NCI-H748 (cell line): ENCODE measurements at regions not wholly inside any gene's neighbourhood (a gene's known extent, or its start where the extent isn't known, plus 50 kb on each side); places are given as distances from the start of the nearest gene placed in this dataset.

Experiments used
- DNase-seq: peaks from one replicate; lab custom pipeline; 2025; ENCODE audit not compliant: unreplicated experiment; lab: John Stamatoyannopoulos, UW

- no peak for DNase-seq
These were observed 510.9 kb downstream of the UTRN start for GRCh38 chr6:144796070-144796469.

DNA sequence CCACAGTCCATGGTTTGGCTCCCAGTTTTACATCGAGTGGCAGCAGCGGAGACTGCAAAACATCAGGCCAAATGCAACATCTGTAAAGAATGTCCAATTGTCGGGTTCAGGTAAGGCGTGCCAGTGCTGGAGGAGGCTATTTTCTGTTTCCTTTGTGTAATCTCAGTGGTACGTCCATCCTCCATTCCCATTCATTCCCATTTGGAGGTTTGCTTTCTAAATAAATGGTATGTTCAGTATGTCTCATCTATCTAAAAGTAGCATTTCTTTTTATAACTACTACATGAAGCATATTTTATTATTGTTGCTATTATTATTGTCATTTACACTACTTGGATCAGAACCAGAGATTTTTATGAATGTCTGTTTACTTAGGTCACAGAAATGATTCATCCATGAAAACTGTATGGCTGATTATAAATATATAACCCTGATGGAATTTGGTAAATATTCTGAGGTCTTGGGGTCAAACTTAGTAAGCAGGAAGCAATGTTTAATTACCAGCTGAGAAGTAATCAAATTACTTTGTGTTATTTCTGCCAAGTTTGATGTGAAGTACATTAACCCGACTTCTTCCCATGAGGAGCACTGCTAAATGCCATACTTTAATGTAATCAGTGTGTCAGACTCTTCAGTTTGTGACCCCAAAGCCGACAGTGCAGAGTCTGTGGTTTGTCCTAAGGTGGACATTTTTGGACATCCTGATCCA, 512.9 kb downstream of the UTRN start:
- no peak for DNase-seq

- no peak for DNase-seq
These were observed 519.2 kb downstream of the UTRN start for GRCh38 chr6:144804246-144804790.

- no peak for DNase-seq
These were observed 519.9 kb downstream of the UTRN start for GRCh38 chr6:144805049-144805448.

GRCh38 chr6:144806222-144806621, 521.1 kb downstream of the UTRN start:
- no peak for DNase-seq

DNA sequence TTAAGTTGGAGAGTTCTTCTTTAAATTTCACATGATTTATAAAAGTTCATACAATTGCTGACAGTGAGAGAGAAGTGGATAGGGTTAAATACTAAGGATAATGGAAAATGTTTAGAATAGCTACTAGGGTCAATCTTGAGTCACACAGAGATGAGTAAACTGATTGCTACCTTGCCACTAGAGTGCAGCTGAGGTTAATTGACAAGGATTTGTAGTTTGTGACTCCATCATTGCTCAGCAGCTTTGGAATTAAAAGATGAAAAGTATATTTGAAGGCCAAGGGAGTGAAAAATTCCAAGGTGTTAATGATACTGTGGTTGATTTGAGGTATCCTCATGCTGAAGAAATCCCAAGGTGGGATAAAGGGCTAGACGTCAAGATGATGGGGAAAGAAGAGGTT, 524.0 kb downstream of the UTRN start:
- DNase-seq: no peak

- no peak for DNase-seq
These were observed 524.8 kb downstream of the UTRN start for GRCh38 chr6:144809969-144810368.

DNA sequence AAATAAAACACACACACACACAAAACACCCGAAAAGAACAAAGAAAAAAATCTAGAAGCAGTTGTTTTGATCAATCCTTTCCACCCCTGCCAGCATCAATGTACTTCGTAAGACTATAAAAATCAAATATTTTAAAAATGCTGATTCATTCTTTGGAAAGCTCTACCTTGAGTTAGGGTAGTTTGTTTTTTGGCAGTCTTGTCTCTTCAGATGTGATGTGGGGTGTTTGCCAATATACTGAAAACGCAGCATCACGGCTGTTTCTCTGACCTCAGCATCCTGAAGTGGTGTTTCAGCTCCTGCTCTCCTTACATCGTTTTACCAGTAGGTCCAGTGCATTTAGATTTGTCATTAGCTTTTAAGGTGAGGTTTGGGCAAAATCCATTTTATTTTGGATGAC, 526.0 kb downstream of the UTRN start:
- DNase-seq: no peak

GRCh38 chr6:144816936-144817335, 531.8 kb downstream of the UTRN start:
- no peak for DNase-seq

DNA sequence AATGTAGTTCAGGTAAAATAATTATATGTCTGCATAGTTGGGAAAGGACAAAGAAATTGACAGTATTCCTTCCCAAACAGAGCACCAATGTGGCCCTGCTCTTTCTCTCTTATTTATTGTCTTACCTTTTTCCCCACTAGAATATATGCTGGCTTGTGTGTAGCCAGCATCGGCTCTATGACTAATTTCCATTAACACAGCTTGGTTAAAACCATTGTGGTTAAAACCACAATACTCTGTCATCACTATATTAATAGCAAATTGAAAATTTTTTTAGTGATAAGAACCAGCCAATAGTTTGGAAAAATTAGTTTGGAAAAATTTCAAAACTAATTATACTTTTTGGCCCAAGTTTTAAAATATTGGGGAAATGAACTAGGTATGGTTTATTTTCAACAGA, 535.1 kb downstream of the UTRN start:
- no peak for DNase-seq

DNA sequence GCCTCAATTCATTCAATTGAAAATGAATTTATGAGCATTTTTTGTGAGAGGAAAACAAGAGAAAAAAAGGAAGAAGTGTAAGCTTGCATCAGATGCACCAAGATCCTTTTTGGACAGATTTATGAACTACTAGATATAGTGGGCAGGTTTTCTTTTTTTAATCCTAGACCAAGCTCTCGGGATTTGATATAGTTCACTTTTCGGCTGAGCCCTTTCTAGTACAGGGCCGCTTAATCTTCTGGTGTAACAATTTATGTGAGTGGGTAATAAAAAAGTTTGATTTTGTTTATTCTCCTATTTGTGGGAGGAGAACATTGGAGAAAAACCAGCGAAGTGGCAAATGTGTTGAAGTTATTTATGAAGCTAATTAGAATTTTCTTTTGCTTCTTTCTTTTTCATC, 538.0 kb downstream of the UTRN start:
- no peak for DNase-seq

DNA sequence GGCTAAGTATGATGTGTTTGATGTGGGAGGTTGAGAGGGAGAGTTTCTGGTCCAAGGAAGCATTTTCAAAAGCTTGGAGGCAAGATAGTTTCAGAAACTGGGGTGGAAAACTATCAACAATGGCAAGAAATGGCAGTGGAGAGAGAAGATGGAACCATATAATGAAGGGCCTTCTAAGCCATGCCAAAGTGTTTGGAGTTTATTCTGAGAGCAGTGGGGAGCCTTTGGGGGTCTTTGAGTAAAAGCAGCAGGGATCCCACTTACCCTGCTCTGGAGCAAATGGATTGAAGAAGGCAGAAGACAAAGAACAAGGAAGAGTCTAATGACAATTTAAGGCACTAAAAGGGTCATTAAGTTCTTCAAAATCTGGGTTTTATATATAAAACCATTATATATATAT, 538.9 kb downstream of the UTRN start:
- no peak for DNase-seq

DNA sequence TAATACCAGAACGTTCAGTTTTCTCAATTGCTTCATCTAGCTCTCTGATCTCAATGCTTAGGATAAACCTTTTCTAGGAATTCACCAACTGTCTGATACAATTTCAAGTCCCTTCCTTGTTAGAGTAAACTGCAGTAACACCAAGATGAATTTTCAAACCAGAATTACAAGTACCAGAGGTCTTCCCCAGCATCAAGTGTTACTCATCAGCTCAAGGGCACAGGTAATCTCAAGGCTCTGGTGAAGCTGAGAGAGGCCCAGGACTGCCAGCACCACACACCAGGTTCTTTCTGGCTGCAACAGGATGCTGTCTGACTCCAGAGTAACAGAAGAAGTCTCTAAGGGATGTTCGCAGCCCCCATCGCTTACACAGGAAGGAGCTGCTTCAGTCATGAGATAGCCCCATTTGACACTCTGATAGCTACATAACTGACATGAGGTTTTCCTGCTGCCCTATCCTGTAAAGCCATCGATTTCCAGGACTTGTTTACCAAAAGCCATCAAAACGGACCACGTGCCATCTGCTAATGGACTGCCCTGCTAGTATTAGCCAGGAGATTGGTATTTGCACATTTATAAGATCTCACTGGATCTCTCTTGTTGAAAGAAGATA, 549.4 kb downstream of the UTRN start:
- no peak for DNase-seq

DNA sequence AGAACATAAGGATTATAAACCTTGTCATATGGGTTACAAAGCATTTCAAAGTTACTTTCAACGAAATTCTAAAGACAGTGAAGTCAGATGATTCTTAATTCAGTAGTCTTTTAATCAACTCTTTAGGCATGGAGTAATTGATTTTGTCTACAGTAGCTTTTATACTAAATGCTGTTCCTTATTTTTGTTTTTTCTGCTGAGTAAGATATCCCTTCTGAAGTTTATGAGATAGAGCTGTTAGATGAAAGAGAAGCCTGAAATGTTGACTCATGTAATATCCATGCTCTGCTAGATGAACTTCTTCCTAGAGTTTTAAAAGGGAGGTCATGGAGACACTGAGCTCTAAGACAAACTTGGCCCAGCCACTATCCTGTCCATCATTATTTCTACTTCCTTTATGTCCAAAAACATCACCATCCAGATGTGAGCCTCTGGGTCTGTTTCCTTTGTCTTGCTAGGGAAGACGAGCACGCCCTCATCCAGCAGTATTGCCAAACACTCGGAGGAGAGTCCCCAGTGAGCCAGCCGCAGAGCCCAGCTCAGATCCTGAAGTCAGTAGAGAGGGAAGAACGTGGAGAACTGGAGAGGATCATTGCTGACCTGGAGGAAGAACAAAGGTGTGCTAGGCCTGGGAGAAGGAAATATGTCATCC, 550.3 kb downstream of the UTRN start:
- DNase-seq: no peak

GRCh38 chr6:144840619-144841018, 555.5 kb downstream of the UTRN start:
- peak; percentile 86 for DNase-seq

GRCh38 chr6:144843701-144844100, 558.6 kb downstream of the UTRN start:
- DNase-seq: no peak

DNA sequence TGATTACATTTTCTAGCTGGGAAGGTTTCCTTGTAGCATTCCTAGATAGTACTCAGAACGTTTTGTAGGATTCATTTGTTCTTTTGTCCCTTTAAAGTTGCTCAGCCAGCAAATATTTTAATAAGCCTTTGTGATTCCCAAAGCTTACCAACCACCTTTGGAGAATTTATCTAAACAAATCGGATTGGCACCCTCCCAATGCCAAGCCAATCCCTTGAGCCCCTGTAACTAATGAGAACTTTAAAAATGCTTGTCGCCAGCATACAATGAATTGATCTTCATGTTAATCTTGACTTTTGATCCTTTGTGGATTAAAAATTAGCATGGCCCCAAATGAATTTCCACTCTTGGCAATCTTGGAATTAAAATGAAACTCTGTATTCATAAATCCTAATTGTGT, 559.5 kb downstream of the UTRN start:
- DNase-seq: no peak

GRCh38 chr6:144845186-144845585, 560.1 kb downstream of the UTRN start:
- no peak for DNase-seq

DNA sequence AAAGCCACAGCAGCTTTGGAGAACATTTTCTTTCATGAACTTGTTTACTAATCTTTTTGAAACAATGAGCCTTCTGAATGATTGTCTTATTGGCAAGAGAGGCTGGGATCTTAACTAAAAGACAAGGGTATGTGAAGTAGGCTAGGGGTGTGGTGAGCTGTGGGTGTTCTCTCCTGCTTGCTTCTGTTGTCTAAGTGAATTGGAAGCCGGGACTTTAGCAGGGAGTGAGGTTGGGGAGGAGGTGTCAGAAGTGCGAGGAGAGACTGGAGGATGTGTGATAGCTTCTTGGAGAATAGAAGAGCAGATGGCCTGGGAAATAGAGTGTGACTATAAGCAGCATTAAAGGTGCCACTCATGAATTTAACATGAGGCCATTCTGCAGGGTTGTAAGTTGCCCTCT, 562.8 kb downstream of the UTRN start:
- no peak for DNase-seq

GRCh38 chr6:144849920-144850319, 564.8 kb downstream of the UTRN start:
- DNase-seq: no peak

- no peak for DNase-seq
These were observed 568.5 kb downstream of the UTRN start for GRCh38 chr6:144853603-144854002.

DNA sequence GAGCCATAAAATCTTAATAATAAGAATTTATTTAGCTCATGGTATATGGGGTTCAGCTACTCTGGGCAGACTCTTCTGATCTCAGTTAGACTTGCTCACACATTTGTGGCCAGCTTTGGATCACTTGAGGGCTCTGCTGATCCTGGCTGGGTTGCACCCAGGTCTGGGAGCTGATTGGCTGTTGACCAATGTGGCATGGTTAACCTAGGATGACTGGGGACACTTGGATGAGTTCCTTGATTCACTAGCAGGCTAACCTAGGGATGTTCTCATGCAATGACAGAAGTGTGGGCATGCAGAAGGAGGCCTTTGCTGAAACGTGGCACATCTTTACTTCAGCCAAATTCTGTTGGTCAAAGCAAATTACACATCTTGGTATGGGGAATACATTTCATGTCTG, 569.5 kb downstream of the UTRN start:
- DNase-seq: no peak
